GM19467 (cell line): ENCODE measurements at regions not wholly inside any gene's neighbourhood (a gene's known extent, or its start where the extent isn't known, plus 50 kb on each side); places are given as distances from the start of the nearest gene placed in this dataset.

ENCODE experiments used
- ATAC-seq: cut with Tn5 transposase; IDR thresholded peaks from one replicate; pipeline ENCODE4 v1.9.1; 2021; ENCODE audit warnings: mild to moderate bottlenecking, moderate library complexity; ENCODE audit not compliant: unreplicated experiment

DNA sequence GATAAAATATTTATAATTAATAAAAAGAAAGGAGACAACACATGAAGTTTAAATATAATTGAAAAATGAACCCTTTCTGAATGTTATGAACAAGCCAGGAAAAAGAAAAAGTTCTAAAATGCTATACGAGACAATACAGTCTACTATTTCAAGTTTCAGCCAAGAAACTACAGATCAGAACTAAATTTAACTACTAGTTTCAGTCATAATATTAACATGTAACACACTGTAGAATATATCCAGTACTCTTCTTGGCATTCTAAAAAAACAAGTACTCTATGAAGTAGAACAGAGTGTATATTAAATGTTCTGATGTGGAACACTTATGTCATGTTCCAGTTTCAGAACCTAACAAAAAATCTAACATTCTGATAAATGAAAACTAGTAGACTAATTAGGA, 679.7 kb downstream of the FAT4 start:
- no peak for ATAC-seq

DNA sequence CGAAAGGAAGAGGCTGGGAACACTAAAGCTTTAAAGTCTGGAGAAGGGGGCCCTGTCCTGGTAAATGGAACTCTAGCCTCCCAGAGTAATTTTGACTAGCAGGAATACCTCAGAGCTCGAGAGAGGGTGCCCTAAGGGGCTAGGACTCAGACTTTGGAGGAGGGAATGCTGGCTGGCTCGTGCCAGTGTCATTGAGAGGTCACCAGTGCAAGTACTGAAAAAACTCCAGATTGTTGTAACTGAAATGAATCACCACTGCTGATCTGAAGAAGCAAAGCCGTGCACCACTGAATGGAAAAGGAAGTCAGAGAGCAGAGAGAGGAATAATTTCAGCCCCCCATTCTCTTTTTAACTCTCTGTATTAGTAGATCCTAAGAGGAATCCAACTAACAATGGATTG, 690.2 kb downstream of the FAT4 start:
- ATAC-seq = no peak

DNA sequence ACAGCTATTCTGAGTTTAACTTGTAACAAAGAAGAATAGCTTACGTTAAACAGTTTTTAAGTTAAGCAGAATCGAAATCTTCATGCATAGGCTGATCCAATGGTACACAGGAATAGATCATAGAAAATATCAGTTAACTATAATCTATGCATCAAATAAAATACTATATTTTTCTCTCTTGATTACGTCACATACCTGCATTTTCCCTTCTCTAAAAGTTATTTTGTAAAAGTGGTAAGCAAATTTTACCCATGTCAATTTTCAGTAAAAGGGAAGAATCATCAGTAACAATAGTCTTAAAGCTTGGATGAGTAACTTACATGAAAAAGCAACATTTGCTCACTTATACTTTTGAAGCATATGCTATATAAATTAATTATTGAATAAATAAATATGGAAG, 692.4 kb downstream of the FAT4 start:
- ATAC-seq = no peak

DNA sequence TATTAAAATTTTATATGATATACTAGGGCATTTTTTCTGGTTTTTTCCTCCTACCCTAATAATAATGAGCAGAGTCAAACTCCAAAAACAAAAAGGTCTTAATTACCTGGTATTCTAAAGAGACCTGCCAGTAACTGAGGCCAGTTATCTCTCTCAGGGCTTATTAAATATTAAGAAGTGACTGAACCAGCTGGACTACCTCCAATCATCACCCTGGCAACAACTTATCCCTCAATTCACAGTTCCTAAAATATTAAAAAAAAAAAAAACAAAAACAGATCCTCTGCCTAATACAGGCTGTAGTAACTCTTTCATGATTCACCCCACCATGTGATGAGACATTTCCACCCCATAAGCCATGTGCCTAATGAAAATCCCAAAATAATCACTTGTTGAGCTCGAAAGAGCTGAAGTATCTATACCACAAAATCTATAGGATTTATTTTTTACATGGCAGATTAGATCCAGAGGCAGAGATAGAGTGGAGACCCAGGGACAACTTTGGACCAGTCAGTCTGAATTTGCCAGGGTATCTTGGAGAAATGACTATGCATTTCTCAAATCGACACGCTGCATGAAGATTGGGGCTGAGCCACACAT, 698.0 kb downstream of the FAT4 start:
- ATAC-seq = no peak

DNA sequence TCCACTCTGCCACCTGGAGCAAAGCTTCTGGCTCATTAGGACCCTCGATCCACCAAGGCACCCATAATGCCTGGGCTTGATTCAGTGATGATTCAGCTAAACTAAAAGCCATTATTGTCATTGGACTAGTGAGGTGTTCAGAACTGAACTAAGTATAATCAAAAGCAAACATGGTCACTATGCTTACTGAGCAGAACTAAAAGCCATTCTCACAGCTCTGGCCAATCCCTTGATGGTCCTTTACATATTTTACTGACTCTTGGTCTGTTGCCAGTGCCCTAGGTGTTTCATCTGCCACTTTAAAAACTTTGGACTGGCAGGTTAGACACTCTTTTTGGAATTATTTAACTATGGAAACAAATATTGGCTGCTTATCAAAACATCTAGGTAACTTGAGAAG, 703.5 kb downstream of the FAT4 start:
- ATAC-seq = no peak

DNA sequence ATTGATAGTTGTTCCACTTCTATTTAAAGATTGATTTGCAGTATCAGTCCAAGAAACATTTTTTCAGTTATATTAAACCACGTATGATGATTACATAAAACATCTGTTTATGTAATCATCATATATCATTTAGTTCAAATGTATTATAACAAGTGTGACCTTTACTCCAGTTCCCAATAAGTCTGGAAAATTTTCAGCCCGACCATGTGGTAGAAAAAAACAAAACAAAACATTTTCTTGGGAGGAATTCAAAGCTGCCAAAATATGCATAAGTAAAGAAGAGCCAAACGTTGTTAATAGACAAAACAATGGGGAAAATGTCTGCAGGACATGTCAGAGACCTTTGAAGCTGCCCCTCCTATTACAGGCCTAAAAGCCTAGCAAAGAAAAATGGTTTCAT, 709.1 kb downstream of the FAT4 start:
- no peak for ATAC-seq

DNA sequence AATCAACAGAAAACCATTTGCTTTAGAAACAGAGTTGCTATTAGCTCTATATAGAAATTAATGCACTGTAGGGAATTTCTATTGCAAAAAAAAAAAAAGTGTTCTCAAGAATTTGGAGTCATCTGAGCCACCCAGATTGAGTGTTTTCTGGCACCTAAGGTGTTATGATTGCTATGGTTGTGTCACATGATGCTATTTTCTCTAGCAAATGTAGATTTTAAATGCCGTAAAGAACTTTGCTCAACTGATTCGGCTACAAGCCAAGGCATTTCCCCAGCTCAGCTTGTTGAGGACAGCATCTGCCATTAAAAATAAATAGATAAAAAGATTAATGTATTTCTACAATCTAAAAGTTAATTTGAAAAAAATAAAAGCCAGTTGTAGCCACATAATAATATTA, 712.8 kb downstream of the FAT4 start:
- ATAC-seq = no peak

DNA sequence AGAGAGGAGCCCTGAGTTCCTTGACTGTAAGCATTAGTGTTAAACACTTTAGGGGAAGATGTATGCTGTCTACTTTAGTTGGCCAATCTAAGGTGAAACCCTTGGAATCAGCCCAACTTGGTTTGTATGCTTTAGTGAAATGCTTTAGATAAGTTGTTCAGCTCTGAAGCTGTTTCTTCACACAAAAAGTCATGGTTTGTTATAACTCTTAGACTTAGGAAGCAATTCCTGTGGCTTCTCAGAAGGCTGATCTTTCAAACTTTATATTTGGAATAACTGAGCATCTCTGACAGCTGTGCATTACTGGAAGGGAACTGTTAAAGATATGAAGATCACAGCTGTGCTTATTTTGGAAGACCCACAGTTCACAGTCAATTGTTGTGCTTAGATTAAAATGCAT, 714.1 kb downstream of the FAT4 start:
- ATAC-seq = no peak

DNA sequence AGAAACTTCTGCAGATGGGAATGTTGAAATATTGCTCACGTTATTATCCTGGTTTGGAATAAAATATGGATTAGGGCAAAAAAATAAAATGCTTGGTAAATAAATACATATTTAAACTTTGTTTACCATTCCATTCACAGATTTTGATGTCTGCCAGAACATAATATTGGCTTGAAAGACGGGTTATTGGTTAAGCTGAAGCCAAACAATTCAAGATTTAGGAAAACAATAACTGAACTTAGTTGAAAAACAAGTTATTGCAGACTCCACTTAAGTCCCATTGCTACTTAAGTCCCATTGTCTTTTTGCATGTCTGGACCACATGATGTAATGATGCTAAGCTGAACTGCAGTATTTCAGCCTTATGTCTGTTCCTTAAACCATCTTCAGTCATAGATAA, 722.5 kb downstream of the FAT4 start:
- ATAC-seq = no peak

DNA sequence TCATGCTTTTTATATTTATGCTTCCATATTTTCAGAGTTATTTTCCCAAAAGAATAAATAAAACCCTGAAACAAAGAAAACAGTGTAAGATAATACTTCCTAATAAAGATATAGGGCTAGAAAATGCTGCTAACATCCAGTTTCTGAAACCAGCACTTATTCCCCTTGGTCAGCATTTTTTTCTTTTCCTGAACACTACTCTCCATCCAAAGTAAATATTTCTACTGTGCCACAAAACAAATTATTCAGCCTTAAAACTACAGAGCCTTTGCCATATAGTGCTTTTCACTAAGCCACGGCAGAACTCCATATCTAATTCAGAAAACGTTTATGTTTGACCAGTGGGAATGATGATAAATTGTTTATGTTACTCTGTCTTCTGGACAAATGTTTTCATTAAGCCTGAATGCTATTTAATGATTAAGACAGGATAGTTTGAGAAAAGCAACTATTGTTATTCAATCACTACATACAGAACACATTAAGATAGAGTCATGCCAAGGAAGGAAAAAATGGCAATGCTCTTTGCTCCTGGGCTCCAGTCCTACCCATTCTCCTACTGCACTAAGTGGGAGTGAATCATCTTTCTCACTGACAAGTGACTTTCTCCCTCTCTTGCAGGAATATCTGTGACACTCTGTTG, 723.9 kb downstream of the FAT4 start:
- no peak for ATAC-seq

DNA sequence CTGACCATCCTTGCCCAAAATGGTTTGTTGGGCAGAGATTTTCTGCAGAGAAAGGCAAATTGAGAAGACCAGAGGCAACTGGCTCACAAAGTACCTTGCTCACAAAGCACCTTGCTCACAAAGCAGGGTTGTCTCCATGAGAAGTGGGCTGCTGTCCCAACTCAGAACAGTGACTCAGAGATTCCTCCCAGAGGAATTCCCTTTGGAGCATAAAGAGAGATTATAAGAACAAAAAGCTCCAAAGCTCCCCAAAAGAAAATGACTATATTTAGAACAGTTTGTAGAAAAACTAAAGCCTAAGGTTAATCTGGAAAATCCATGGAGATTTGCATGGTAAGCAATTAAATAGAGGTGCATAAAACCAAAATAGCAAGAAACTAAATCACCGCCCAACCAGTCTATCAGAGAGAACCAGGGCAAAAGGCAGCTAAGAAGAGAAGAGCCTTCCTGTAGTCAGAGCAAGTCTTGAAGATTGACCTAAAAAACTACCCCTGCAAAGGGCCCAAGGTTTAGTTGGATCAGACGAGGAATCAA, 731.4 kb downstream of the FAT4 start:
- ATAC-seq = no peak

DNA sequence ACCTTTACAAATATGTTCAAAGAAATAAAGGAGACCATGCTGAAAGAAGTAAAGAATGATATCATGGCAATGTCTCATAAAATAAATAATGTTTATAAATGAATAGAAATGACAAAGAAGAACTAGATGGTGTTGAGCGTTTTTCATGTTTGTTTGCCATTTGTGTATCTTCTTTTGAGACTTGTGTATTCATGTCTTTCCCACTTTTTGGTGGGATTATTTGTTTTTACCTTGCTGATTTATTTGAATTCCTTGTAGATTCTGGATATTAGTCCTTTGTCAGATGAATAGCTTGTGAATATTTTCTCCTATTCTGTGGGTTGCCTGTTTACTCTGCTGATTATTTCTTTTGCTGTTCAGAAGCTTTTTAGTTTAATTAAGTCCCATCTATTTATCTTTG, 732.4 kb downstream of the FAT4 start:
- no peak for ATAC-seq

DNA sequence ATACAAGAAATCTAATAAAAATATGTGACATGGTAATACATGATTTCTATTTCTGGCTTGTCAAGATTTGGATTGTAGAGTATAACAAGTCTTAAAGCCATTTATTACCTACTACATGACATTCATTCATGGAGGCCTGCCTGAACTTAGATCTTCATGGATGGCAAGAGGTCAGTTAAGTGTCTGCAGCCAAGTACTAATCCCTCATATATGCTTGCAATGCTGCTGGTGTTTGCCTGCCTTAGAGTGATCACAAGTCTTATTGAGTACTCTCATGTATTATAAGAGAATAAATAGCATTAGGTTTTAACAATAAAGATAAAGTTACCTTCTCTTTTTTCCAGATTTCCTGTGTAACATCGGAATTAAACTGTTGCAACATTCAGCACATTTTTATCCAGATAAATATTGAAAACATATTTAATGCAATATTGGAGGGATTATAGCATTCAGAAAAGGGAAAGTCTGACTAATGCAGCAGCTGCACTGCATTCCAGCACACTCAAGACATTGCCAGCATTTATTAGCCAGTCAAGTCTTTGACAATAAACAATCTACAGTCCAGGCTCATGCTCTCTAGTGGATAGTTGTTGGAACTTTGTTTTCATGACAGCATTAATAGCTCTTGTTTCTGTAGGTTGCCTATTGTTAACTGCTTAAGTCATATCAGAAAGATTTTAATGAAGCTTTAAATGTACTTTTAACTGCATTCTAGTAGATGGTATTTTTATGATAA, 737.1 kb downstream of the FAT4 start:
- ATAC-seq = no peak

DNA sequence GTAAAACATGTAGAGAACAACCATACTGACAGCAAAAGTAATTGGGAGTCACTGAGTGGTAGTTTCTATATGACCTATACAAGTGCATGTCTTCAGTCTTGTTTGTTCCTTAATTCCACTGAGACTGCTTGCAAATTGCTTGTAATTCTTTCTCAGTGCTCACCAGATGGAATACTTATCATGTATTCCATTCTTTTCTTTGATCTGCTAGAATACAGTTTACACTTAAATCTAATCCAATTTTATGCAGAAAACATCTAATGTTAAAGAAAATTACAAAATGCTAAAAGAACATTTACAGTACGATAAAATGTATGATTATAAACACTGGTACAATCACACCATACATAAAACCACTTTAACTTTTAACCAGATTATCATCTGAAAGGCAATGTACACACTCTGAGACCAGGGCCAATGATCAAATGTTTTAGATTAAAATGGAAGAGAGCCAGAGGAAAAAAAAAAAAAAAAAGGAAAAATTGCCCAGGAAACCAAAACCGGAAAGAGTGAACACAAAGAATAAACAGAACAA, 741.4 kb downstream of the FAT4 start:
- ATAC-seq = no peak

DNA sequence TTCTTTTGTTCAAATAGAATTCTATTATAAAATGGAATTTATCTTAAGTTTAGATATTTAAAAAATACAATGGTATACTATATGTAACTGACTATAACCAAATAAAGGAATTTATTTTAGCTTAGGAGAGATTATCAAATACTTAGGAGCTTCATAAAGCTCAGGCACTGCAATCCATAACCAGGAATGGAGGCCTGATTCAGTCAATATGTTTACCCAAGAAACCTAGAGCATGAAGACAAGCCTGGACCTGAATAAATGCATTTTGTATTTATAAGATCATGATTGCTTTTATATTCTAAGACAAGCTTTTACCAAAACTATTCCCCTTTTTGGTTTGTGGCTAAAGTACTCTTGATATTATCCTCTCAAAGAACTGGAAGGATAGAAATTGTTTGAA, 742.6 kb downstream of the FAT4 start:
- ATAC-seq = no peak

DNA sequence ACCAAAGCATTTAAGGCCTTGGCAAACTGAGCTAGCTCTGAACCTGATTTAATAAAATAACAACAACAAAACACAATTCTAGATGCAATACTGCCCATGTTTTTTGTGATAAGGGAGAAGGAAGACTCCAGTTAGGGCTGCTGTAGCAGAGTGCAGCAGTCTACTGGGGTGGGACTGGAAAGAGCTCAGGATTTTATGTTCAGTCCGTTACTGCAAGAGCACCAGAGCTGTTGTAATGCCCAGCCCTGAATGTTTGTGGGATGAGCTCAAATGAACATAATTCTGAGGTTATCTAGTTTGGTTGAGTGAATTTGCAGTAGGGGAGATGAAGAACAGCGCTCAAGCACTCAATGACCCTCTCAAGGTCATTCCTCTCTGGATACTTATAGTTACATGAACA, 743.8 kb downstream of the FAT4 start:
- no peak for ATAC-seq

DNA sequence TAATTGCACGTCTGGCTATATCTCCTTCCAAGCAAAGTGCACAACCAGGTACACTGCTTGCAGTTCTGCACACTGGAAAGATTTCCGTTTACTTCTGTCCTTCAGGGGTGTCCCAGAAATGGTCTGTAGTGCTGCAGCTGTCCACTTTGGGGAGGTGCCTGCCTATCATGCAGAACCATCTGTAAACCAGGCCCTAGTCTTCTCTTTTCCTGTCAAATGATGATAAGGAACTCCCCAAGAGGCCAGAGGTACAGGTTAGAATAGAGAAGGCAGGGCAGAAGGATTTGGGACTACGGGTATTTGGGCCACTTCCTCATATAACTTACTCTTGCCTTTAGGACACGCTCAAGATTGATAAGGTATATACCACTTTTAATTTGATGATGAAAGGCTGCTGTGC, 746.9 kb downstream of the FAT4 start:
- no peak for ATAC-seq

DNA sequence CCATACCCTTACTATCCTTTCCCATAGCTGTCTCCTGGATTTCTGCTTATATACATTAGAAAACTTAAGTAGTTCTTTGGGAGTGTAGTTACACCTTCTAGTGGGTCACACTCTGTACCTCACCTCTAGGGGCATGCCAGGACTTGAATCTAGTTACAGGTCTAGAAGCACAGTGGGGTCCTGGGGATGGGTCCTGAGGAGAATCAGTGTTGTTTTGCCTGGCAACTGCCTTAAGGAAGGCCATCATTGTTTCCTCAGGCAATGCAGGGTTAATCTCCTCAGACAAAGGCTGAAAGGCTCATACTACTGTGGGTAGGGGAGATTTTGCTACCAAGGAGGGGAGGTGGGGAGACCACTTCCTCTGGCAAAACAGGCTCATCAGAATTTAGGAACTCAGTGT, 750.3 kb downstream of the FAT4 start:
- ATAC-seq = no peak

DNA sequence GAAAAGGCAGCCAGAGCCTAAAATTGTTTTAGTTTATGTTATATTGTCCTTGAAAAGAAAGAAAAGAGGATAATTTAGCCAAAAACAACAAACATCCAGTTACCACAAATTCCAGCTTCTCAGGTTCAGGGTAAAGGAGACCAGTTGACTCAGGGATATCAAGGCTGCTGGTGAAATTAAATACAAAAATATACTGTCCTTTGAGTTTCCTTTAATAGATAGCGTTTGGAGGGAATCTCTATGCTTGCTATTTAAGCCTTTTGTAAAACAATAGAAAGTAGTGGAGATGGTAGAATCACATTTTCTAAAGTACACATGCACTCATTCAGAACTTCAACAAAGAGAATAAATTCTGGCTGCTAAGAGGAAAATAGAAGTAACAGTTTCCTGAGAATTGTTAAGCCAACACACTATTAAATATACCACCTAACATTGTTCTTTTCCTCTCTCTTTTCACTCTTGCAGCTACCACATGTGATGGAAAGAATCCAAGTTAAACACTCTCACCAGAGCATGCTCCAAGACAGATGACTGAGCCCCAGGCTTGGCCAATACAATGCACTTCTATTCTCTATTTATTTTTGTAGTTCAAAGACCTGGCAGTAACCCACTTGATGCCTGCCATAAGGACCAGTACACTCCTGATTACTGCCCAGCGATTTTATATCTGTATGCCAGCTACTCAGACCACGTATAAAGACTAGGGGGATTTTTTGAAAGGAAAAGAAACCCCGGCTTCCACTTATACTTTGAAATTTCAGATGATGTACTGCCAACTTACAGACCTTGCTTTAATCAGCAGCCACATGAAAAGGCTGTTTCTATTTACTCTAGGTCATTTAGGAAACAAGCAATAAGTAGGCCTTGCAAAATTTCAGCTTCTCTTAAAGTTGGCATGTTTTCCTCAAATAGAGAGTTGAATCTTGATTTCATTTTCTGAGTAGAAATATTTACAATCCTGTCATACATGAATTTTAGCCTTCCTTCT, 756.9 kb downstream of the FAT4 start:
- ATAC-seq = no peak

DNA sequence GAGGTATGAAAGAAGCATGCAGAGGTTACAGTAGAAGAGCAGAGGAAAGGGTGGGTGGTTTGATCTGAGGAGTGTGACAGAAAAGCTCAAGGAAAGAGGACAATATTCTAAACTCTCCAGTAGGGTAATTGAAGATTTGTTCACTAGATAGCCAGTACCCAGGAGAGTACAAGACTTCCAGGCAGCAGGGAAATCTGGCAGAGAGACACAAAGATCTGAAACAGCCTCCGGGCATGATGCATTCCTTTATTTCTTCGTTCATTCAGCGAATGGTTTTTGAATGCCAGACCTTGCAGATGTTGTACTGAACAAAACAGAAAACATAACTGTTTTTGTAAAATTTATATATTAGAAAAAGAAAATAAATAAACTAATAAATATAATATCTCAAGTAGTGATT, 766.6 kb downstream of the FAT4 start:
- ATAC-seq = no peak

DNA sequence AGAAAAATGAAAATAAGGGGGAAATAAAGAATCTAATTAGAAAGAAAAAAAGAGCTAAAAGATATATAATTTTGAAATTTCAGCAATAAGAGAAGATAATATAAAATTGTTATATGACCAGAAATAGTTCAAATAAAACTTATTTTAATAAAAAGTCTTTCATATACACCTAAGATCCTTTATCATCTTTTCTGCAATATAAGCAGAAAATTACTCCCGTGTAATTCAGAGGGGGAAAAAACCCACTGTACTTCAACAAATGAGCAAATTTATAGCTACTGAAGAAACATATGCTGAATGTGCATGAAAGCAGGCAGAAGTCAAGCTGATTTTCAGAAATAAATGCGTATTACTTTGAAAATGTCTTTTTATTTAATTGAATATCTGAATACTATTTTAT, 771.3 kb downstream of the FAT4 start:
- no peak for ATAC-seq
